ENCODE measurements at regions not wholly inside any gene's neighbourhood (a gene's known extent, or its start where the extent isn't known, plus 50 kb on each side); places are given as distances from the start of the nearest gene placed in this dataset.

DNA sequence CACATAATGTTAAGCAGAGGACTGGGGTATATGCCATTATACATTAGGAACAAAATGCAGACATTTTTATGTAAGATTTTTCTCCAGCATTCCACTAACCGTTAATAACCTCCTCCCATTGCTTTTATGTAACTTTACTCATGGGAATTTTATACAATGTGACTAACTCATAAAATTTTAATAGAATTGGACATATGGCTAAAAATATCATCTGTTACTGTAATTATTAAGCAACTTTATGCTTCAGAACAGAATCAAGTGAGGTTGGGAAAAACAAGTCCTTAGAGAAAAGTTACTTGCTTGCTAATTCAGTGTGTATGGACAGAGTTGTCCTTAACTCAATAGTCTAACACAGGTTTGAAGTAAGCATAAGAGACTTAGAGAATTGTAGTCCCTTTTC is 54.8 kb upstream of the PCSK1 start:
- TF ChIP-seq CTCF (optimal IDR thresholded peaks at IDR 0.05 in 1 of 3, IDR thresholded peaks at IDR 0.05 in 1 of 3, conservative IDR thresholded peaks at IDR 0.05 in 1 of 3; ENCODE audit: extremely low read depth in 1 of 3, insufficient read depth in 2 of 3, low read length in 3 of 3), result no peak
- no peak for TF ChIP-seq EZH2 (IDR thresholded peaks at IDR 0.05; ENCODE audit: low read length)

Measured in keratinocyte (primary cell).